ENCODE measurements at regions not wholly inside any gene's neighbourhood (a gene's known extent, or its start where the extent isn't known, plus 50 kb on each side); places are given as distances from the start of the nearest gene placed in this dataset.

- no peak overlapping the region for H2BK120ac ChIP-seq (ENCODE audit: low read depth, low read length)
- no peak overlapping the region for H3K9ac ChIP-seq (ENCODE audit: low read depth, low read length)
- no peak overlapping the region for H2BK20ac ChIP-seq (ENCODE audit: low read depth, low read length)
- H3K27me3 ChIP-seq (ENCODE audit: control insufficient read depth, insufficient read depth, low read length), result no peaks in the 10 kb centered on the region
- H2AK9ac ChIP-seq (replicated peaks; ENCODE audit: low read depth, low read length, poor library complexity), result no peak overlapping the region
- ATAC-seq (ENCODE audit: low read depth), result no peak
- H3K36me3 ChIP-seq (ENCODE audit: control insufficient read depth, insufficient read depth, low read length), result no peaks in the 10 kb centered on the region
- ChIA-PET POLR2A (ENCODE audit: unreplicated experiment) (no interaction called here), CTCF (no interaction called here)
- in situ Hi-C loops (cut with MboI; ENCODE audit: low sequenced_read_pairs) (no loop called here), intact Hi-C loops (cut with micrococcal nuclease) (no loop called here), dilution Hi-C loops (cut with HindIII; ENCODE audit: low sequenced_read_pairs, unreplicated experiment) (no loop called here)
- no peak overlapping the region for H3K4ac ChIP-seq (ENCODE audit: low read depth, low read length)
- H3K9me3 ChIP-seq (ENCODE audit: control insufficient read depth, insufficient read depth, low read length), result no peaks in the 10 kb centered on the region
- H2BK15ac ChIP-seq (ENCODE audit: low read depth, low read length), result no peak overlapping the region
- H4K5ac ChIP-seq (ENCODE audit: low read depth, low read length), result no peak overlapping the region
- peaks cover 1% of the 10 kb centered on the region; the same call in 1 of the 2 replicates for H3K4me1 ChIP-seq (ENCODE audit: control insufficient read depth, insufficient read depth, low read length)
- BruUV-seq (replicated peaks), result no TSS peak
- H4K91ac ChIP-seq (ENCODE audit: insufficient read depth, low read depth, low read length), result no peak overlapping the region
- no peak for DNase-seq
- H4K20me1 ChIP-seq (ENCODE audit: insufficient read depth, low read length), result no peaks in the 10 kb centered on the region
- no peak overlapping the region for H3K18ac ChIP-seq (ENCODE audit: low read depth, low read length)
- H3K4me2 ChIP-seq (ENCODE audit: low read depth, low read length), result no peak overlapping the region
- H3K9me1 ChIP-seq (ENCODE audit: insufficient read depth, low read length), result no peaks in the 10 kb centered on the region
- H3K14ac ChIP-seq (replicated peaks; ENCODE audit: low read depth, low read length), result no peak overlapping the region
- no peak overlapping the region for H2BK5ac ChIP-seq (ENCODE audit: low read depth, low read length, poor library complexity, severe bottlenecking)
- H3K4me3 ChIP-seq (ENCODE audit: insufficient read depth, low read depth, low read length), result no peak overlapping the region
- no peak overlapping the region for H2AK5ac ChIP-seq (ENCODE audit: low read depth, low read length)
- no peak overlapping the region for H3K56ac ChIP-seq (ENCODE audit: extremely low read depth, insufficient read depth, low read length)
- H3K27ac ChIP-seq (ENCODE audit: insufficient read depth, low read length), result no peak overlapping the region
- no peak overlapping the region for H2AFZ ChIP-seq (replicated peaks; ENCODE audit: low read length, poor library complexity)
- H3K23ac ChIP-seq (ENCODE audit: low read depth, low read length), result no peak overlapping the region
- no CpG with 5 or more reads among the region's 1 CpG for WGBS, 2 experiments (ENCODE audit: extremely low coverage in 2 of 2, insufficient read length in 1 of 2)
- H4K8ac ChIP-seq (ENCODE audit: low read depth in 2 of 2, low read length in 2 of 2), result no peak overlapping the region
- no peaks in the 10 kb centered on the region for H3K79me1 ChIP-seq (ENCODE audit: low read depth in 1 of 2, low read length in 2 of 2)
- TF ChIP-seq MAZ (IDR thresholded peaks at IDR 0.05; ENCODE audit: borderline replicate concordance, low read depth, low read length), result no peak
- TF ChIP-seq FOS (IDR thresholded peaks at IDR 0.05; ENCODE audit: low read depth, low read length), result no peak
- no peak for TF ChIP-seq MAFK (IDR thresholded peaks at IDR 0.05; ENCODE audit: low read depth, low read length)
- no peak for TF ChIP-seq POLR2A (IDR thresholded peaks at IDR 0.05; ENCODE audit: low read depth, low read length)
- no peak for TF ChIP-seq CHD1 (IDR thresholded peaks at IDR 0.05; ENCODE audit: low read depth, low read length)
- no peak for TF ChIP-seq USF2 (IDR thresholded peaks at IDR 0.05; ENCODE audit: low read depth, low read length)
- TF ChIP-seq ELK1 (IDR thresholded peaks at IDR 0.05; ENCODE audit: borderline replicate concordance, low read depth, low read length), result no peak
- TF ChIP-seq NFE2L2 (IDR thresholded peaks at IDR 0.05; ENCODE audit: low read depth, low read length), result no peak
- TF ChIP-seq SMC3 (IDR thresholded peaks at IDR 0.05; ENCODE audit: low read depth, low read length), result no peak
- TF ChIP-seq CTCF (conservative IDR thresholded peaks at IDR 0.05; ENCODE audit: low read depth, low read length), result no peak
- TF ChIP-seq CEBPB (IDR thresholded peaks at IDR 0.05; ENCODE audit: low read depth, low read length), result no peak
- no peak for TF ChIP-seq BHLHE40 (IDR thresholded peaks at IDR 0.05; ENCODE audit: low read depth, low read length)
- TF ChIP-seq RCOR1 (IDR thresholded peaks at IDR 0.05; ENCODE audit: insufficient replicate concordance, low read length), result no peak
- no peak for TF ChIP-seq RAD21 (IDR thresholded peaks at IDR 0.05; ENCODE audit: low read length)
Observed at GRCh38 chr5:87102841-87103240, 164.8 kb upstream of the RASA1 start.
